Muscle of back (tissue), 3 donors: ENCODE measurements at regions not wholly inside any gene's neighbourhood (a gene's known extent, or its start where the extent isn't known, plus 50 kb on each side); places are given as distances from the start of the nearest gene placed in this dataset.

Experiments
- DNase-seq, 3 donors: peaks; one replicate each; pipeline versions ENCODE4 v3.0.0 to v3.0.0-alpha.2; 2013

DNA sequence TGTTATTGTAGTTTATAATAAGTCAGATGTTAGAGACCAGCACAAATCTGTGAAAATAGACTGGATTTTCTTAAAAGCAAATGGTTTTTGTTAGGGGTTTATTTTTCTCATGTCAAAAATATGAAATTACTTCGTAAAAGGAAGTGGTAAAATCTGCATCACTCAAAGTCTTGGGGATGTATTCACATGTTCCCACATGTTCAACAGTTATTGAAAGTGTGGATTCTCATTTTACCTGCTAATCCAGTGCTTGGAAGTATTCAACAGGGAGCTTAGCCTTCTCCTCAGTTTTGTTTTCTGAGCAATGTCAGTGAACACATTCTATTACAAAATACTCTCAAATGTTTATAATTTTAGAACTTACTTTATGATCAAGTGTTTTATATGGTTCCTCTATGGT, 352.0 kb downstream of the SOX2 start:
- no peak for DNase-seq

DNA sequence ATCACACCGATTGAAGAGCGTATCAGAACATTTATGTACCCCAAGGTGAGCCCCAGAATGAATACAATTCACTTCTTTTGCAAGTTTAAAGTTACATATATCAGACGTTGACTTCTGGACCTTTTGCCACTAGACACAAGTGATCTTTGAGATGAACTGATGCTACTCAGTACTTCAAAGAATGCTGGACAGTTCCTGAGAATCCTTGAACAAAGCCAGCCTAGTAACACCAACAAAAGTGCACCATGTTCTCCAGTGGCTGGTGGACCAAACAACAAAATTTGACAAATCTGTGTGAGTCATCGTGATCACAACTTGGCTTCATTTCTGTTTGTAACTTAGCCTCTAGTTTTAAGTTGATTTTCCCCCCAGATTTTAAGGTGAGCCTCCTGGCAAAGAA, 355.7 kb downstream of the SOX2 start:
- no peak for DNase-seq

DNA sequence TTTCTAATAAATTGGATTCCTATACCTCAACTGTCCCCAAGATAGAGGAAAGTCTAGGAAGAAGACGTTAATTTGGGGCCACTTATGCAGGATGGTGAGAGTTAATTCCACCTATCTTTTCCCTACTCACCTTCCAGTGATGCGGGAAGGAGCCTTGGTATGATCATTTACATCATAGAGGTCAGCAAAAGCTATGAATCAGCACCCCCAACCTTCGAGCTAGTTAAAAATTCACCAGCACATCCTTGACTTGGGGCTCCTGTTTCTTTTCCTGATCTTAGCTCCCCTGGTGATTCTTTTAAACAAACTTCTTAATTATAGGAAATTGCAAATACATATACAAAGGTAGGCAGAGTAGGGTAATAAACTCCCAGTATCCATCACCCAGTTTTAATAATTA, 366.6 kb downstream of the SOX2 start:
- no peak for DNase-seq

DNA sequence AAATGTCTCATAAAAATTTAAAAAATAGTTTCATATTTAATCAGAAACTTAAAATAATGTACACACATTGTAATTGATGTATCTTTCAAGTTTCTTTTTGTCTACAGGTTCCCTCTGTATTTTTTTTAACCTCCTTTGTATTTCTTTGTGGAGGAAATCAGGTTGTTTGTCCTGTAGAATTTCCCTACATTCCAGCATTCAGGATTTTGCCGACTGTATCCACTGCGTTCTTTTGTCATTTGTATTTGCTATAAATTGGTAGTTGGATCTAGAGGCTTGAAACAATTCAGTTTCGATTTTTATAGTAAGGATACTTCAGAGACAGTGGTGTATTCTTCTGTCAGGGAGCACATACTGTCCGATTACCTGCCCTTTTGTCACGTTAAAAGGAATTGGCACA, 367.2 kb downstream of the SOX2 start:
- DNase-seq = no peak

DNA sequence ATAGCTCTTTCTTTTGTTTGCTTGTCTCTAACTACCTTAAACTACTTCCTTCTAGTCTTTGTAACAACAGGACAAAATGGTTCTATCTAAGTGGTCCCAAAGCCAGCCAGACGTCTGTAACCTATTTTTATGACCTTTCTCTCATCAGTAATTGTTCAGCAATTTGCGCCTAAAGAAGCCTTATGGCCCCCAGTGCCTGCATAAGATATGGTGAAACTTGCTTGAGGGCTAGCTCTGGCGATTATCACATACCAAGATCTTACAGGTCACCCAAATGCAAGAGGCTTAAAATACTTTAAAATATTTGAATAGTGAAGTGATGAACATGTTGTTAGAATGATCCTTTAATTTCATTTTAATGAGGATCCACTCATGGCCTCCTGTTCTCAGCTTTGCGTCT, 369.4 kb downstream of the SOX2 start:
- no peak for DNase-seq

DNA sequence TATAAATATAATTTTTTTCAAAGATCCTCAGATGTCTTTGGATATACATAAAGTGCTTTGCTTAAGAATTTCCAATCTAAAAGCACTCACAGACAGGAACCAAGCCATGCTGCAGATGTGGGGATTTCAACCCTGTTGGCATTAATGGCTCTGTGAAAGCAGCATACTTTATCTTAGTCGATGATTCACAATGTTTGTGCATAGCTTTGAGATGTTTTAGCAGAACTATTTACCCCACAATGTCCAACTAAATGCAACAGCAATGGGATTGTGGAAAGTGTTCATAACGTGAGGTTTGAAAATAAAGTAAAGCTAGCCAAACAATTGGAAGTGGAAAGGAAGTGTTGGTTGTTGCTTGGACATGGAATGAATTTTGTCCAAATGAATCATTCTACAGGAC, 371.4 kb downstream of the SOX2 start:
- no peak for DNase-seq

DNA sequence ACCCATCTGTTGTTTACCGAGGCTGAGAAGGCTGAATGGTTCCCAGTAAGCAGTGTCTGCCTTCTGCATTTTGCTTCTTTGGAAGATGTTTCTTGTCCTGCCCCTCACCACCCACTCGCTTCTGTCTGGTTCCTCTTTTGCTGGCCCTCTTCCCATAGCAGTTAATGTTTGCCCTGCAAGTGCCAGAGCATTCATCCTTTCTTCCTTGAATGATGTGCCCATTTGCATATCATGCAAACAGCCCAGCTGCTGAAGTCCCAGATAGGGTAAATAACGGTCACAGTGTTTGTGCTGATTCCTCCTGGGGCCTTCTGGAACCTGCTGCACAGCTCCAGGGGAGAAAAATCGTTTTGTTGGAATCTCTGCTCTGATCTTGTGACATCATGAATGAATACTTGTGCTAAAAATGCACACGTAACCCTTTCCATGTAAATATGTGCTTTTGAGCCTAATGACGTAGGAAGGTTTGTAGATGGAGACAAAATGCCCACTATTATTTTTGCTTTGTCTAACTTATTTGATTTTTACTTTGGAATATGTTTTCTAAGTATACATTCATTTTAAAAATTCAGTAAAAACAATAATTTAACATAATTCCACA, 381.0 kb downstream of the SOX2 start:
- peak in 1 of 3 donors; percentile 6 for DNase-seq

DNA sequence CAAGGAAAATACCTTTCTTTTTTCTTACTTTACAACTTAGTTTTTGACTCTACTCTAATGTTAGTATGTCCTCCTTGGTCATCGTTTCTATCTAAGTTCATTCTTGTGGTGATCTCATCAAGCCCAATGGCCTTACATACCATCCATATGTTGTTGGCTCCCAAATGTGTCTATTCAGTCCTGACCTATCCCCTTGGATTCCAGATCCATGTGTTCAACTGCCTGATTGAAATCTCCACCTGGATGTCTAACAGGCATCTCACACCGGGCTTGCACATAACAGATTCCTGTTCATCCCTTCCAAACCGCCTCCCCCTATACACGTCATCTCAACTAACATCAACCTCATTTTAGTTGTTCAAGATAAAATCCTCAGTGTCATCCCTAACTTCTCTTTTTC, 382.6 kb downstream of the SOX2 start:
- DNase-seq = no peak

DNA sequence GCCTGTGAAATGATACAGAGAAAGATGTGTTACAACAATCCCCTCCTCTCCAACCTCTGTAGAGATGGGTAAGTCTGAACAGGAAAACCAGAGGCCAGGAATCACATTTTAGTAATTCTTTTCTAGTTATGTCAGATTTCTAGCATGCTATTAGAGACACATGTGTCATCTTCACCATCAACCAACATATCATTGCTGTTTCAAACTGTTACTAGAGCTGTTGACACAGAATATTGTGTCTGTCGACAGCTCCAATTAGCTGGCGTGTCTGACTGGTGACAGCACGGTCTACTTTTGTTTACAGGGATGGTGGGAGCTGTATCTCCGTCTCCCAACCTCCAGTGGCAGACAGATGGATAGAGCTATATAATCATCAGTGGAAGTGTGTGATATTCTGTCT, 393.2 kb downstream of the SOX2 start:
- peak in 1 of 3 donors; percentile 43 for DNase-seq

DNA sequence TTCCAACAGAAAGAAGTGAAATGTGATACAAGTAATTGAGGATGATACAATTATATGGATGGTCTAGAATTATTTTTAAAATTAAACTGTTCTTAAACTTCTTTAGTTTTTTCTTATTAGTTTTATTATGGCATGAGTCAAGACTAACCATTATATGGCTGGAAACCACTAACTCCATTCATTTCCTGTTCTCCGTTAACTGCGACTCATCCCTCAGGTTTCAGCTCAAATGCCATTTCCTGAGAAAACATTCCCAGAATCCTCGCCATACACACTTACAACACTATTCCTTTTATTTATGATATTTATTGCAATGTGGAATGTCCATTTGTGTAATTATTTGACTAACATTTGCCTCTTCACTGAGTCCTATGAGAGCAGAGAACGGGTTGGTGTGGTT, 394.1 kb downstream of the SOX2 start:
- peak in 1 of 3 donors; percentile 19 for DNase-seq

DNA sequence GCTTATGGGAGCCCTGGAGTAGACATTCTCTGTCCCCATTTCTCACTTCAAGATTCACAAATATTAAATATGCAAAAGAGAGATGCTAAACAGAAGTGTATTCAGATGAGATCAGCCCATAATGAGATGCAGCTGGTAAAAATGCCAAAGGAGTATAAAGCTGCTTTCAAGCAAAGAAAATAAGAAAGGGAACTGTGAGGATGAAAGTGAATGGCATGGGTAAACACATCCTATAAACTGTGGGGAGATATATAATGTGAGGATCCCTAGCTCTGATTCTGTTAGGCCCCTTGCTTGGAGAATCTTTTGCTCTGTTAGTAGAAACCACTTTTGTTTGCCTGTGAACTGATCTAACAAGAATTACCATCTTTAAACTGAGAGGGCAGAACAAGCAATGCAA, 396.6 kb downstream of the SOX2 start:
- DNase-seq = no peak

DNA sequence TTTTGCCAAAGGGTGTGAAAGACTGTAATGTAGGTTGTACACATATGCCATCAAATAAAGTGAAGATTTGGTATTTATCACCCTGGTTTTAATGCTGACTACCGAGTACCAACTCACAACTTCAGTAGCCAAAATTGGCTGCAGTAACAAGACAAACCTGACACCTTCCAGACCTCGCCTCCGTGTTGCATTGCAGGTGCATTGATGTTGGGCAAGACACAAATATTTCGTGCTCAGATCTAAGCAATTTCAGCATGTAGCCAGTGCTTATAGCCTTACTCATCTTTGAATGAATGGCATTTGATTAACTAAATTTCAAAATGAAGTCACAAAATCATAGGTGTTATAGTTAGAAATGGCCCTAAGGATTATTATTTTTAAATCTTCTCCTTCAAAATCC, 400.2 kb downstream of the SOX2 start:
- DNase-seq = no peak

DNA sequence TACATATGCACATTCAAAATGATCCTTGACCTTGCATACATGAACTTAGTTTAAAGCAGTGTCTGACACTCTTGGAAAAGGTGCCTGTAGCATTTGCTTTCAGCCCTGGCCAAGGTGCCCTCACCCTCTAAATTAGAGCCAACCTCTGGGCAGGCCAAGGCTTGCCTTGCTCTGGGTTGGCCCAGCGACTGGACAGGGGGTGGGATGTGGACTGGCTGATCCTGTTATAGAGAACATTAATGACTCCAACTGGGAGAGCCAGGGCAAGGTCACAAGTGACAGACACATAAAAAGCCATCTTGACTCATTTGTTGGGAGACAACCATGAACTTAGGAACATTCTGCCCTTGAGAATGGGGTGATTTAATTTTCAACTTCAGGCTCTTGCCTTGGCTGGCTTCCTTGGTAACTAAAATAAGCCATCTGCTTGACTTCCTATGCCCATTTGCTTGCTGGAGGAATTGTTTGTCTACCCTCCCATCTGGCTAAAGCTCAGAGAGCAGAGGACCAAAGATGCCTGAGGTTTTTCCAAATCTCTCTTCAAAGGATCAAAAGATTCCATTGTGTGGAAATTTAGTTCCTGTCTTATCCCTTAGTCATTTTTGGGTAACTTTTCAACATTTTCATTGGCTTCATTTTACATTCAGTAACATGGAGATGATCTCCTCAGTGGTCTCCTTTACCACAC, 403.7 kb downstream of the SOX2 start:
- no peak for DNase-seq

DNA sequence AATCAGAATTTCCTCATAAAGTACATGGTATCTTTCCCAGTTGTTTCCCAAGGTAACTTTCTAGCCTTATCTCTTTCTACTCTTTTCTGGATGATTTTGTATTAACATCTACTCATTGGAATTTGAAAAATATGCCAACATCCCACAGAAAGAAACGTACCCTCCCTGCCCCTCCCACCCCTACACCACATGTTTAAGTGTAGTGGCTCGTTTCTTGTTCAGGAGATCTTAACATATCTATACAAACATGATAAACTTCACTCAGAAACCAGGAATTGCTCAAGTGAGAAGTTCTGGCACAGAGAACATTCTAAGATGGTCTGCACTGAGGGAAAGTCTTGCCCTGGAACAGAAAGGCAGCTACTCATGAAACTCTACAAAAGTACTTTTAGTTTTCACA, 404.7 kb downstream of the SOX2 start:
- no peak for DNase-seq

DNA sequence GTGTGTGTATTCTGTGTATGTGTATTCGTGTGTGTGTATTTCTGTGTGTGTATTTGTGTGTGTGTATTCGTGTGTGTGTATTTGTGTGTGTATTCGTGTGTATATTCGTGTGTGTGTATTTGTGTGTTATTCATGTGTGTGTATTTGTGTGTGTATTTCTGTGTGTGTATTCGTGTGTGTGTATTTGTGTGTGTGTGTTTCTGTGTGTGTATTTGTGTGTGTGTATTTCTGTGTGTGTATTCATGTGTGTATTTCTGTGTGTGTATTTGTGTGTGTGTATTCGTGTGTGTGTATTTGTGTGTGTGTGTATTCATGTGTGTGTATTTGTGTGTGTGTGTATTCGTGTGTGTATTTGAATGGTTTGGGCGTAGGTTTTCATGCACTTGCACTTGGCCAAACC, 405.4 kb downstream of the SOX2 start:
- DNase-seq = no peak

DNA sequence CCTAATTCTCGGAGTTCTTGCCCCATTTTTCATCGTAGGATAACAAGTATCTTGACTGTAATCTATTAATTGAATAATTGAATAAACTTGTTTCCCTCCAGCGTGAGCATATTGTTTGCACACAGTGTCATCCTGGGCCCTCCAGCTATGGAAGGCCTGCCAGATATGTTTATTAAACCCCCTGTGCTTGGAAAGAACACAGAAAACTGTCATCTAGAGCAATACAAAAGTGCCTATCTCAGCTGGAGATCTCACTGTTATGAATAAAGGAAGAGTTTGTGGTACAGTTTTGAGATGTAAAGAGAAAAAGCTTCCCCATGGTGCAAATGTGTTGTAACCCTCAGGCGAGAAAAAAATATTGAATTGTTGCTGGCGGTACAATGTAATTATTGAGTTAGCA, 405.9 kb downstream of the SOX2 start:
- DNase-seq = no peak

DNA sequence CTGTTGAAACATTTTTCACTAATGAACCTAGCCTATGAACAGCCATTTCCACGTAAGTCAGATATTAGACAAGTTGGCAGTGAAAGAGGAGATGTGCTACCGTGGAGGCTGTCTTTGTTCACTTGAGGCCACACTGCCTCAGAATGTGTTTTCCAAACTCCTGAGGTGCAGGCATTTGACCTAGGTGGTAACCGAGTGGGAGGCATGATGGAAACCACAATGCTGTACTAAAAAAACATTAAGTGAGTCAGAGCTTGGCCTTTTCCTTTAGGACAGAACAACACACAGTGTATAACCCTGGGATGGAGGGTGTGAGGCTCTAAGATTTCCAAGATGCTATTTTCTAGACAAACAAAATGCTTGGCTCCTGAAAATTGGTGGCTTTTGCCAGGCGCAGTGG, 406.3 kb downstream of the SOX2 start:
- DNase-seq = peak in 1 of 3 donors; percentile 15

DNA sequence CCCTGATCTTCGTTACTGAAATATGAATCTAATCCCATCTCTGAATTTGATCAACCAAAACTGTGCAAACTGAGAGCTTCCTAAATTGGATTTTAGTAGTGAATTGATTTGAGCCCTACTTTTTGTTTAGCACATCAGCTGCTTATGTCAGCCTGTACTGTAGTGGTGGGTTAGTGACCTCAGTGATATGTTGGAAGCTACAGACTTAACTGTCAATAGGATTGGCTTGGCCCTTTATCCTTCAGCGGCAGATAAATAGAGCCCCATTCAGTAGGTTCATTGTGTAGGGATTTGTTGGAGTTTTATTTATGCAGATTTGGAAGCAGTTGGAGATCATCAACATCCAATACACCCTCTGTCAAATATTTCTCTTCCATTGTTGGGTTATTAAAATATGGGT, 409.7 kb downstream of the SOX2 start:
- no peak for DNase-seq

DNA sequence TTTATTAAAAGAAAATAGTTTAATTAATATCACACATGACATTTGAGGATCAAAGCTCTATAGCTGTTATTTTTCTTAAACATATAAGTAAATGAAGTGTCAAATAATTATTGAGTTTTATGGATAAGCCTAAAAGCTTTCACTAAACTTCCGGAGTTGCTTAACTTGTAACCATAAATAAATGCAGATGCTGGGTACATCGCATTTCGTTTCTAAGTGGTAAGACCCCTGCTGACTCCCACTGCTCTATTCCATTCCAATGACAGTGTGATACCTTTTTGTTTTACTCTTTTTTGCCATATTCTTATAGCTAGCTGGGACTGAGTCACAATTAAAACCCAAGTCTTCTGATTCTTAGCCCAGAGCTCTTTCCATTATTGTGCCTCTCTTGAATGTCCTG, 411.1 kb downstream of the SOX2 start:
- no peak for DNase-seq

DNA sequence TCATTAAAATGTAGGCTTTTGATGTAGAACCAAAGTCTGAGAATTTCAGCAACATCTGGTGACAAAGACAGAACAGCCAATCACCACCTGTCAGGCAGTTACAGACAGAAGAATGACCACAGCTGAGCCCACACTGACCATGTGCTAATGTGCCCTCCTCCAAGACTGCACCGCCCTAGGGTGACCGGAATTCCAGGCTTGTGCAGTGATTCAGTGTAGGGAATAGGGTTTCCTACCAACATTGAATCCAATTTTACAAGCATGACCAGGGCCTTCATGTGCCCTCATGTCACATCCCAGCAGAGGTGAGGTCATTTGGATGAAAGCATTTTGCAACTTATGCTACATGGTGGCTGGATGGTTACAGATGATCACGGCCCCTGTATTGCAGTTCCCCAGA, 412.5 kb downstream of the SOX2 start:
- no peak for DNase-seq

DNA sequence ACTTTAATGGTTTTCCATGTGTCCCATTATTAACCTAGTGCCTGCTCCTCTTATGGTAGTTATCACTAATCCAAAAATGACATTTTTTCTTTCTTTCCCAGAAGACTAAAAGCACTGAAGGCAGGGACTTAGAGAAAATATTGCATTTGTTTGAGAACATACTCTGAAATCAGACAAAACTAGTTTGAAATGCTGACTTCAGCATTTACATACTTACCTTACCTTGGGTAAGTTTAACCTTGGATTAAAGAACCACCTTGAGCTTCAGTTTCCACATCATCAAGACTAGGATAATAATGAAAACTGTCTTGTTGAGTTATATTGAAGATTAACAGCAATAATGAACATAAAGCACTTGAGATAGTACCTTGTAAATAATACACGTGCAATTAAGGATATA, 413.0 kb downstream of the SOX2 start:
- DNase-seq = no peak

DNA sequence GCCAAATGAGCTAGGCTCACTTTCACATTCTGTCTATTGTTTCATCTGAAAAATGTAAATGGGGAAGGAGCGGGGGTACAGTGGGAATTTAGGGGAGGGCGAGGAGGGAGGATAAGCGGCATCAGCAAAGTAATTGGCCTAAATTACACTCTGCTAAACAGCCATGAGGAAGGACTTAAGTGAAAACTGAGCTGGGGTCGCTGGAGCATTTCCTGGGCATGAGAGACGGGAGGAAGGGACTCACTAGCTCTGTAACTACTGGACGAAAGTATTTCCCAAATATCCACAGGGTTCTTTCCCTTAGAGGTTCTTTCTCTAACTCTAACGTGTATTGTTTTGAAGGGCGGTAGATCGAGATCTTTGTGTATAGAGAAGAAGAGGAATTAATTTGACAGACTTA, 418.0 kb downstream of the SOX2 start:
- no peak for DNase-seq

DNA sequence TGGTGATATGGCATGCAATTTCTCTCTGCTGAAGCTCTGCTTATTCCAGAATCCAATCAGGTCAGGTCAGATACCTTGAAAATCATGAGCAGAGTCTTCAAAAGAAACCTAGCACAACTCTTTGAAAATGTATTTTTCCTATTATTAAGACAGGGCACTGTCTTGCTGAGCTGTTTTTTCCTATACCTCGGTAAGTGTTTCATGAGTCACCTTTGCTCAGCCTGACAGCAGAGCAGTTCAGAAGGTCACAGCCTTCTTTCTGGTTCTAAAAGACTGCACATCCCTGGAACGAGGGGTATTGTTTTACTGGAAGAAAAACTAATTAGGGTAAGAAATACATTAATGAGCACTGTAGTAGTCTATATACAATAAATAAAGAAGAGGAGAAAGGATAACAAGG, 422.0 kb downstream of the SOX2 start:
- DNase-seq = no peak

DNA sequence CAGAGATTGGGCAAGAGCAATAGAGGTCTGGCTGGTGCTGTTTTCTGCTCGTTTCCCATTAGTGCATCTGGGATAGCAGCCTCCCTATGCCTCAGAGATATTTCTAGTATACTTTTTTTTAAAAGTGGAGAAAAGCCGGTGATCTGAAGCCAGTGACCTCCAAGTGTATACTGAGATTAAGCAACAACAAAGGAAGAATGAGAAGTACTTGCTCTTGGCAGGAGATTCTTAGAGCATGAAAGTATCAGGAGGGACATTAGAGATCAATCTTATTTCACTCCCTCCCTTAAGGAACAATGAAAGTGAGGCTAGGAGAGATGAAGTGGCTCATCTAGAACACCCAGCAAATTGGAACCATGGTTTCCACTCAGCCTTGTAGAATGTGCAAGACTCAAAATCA, 423.3 kb downstream of the SOX2 start:
- DNase-seq = no peak
